MM.1S (cell line): ENCODE measurements at regions not wholly inside any gene's neighbourhood (a gene's known extent, or its start where the extent isn't known, plus 50 kb on each side); places are given as distances from the start of the nearest gene placed in this dataset.

Source experiments
- EZH2 ChIP-seq: fragments of 300-600 bp; sonication (generic); optimal IDR thresholded peaks from 2 replicates; pipeline ENCODE3; 2017; ENCODE audit warnings: low read depth, mild to moderate bottlenecking, antibody characterized with exemption, low read length, mixed read lengths
- TF ChIP-seq, protein P1 (sequence below): fragments of 300-600 bp; sonication (generic); IDR thresholded peaks from 2 replicates; pipeline ENCODE4 v1.5.1; 2016; ENCODE audit warnings: antibody characterized with exemption, low read length, mixed read lengths

DNA sequence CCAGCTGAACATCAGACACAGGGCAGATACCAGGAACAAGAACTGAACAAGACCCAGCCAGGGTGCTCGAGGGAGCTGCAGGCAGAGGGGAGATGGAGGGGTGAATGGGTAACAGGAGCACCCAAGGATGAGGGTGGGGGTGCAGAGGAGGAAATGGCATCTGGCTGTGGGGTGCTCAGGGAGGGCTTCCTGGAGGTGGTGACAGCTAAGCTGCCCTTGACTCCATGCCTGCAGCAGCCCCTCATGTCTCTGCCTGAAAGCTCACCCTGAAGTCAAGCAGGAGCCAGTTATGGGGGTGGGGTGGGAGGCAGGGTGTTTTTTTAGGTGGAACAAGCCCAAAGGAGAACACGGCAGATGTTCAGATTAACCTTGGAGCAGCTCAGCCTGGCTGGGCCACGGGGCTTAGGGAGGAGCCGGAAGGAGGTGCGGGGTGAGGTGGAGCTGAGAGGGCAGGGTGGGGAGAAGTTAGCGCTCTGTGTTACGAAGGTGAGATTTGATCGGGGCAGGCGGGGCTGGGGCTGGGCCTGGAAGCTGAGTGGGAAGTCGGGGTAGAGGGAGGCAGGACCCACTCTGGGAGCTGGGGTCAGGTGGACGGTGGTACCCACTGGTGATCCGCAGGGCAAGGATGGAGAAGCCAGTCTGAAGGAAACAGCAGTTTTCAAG is 143.0 kb downstream of the ENGASE start:
- TF ChIP-seq, protein P1, sequence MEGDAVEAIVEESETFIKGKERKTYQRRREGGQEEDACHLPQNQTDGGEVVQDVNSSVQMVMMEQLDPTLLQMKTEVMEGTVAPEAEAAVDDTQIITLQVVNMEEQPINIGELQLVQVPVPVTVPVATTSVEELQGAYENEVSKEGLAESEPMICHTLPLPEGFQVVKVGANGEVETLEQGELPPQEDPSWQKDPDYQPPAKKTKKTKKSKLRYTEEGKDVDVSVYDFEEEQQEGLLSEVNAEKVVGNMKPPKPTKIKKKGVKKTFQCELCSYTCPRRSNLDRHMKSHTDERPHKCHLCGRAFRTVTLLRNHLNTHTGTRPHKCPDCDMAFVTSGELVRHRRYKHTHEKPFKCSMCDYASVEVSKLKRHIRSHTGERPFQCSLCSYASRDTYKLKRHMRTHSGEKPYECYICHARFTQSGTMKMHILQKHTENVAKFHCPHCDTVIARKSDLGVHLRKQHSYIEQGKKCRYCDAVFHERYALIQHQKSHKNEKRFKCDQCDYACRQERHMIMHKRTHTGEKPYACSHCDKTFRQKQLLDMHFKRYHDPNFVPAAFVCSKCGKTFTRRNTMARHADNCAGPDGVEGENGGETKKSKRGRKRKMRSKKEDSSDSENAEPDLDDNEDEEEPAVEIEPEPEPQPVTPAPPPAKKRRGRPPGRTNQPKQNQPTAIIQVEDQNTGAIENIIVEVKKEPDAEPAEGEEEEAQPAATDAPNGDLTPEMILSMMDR, result no peak
- TF ChIP-seq EZH2, result no peak
